Inflammatory macrophage treated with lipopolysaccharide for 1 hour (primary cell): ENCODE measurements at regions not wholly inside any gene's neighbourhood (a gene's known extent, or its start where the extent isn't known, plus 50 kb on each side); places are given as distances from the start of the nearest gene placed in this dataset.
A peak's percentile ranks its signal among the peaks of the same experiment; 100 is the strongest.

Source experiments
- DNase-seq, 2 donors: peaks; one replicate each; pipeline ENCODE4 v3.0.0-alpha.2; 2020 to 2022

- DNase-seq = peak; percentile 48 to 49
Observed at GRCh38 chr5:168159425-168159824, 132.0 kb upstream of the WWC1 start.

GRCh38 chr5:168162464-168162863, 129.0 kb upstream of the WWC1 start:
- DNase-seq = no peak

GRCh38 chr5:168163966-168164365, 127.5 kb upstream of the WWC1 start:
- no peak for DNase-seq

- no peak for DNase-seq
Observed at GRCh38 chr5:168165221-168165914, 126.1 kb upstream of the WWC1 start.

GRCh38 chr5:168165977-168166376, 125.5 kb upstream of the WWC1 start:
- DNase-seq = no peak

- no peak for DNase-seq
Observed at GRCh38 chr5:168167338-168167737, 124.1 kb upstream of the WWC1 start.

GRCh38 chr5:168168978-168169698, 122.3 kb upstream of the WWC1 start:
- no peak for DNase-seq

- no peak for DNase-seq
Observed at GRCh38 chr5:168169791-168170190, 121.7 kb upstream of the WWC1 start.

GRCh38 chr5:168171901-168172759, 119.3 kb upstream of the WWC1 start:
- DNase-seq = no peak

GRCh38 chr5:168172760-168173223, 118.7 kb upstream of the WWC1 start:
- no peak for DNase-seq

- no peak for DNase-seq
Observed at GRCh38 chr5:168174376-168174775, 117.1 kb upstream of the WWC1 start.

- peak in 1 of 2 donors; percentile 6 for DNase-seq
Observed at GRCh38 chr5:168176251-168176650, 115.2 kb upstream of the WWC1 start.

GRCh38 chr5:168176941-168177340, 114.5 kb upstream of the WWC1 start:
- no peak for DNase-seq

- no peak for DNase-seq
Observed at GRCh38 chr5:168177831-168178450, 113.5 kb upstream of the WWC1 start.

- DNase-seq = no peak
Observed at GRCh38 chr5:168179192-168179593, 112.3 kb upstream of the WWC1 start.

GRCh38 chr5:168182269-168182668, 109.2 kb upstream of the WWC1 start:
- DNase-seq = no peak

- DNase-seq = no peak
Observed at GRCh38 chr5:168184103-168184502, 107.3 kb upstream of the WWC1 start.

- no peak for DNase-seq
Observed at GRCh38 chr5:168186289-168187074, 105.0 kb upstream of the WWC1 start.

- DNase-seq = no peak
Observed at GRCh38 chr5:168187614-168188013, 103.8 kb upstream of the WWC1 start.

GRCh38 chr5:168188182-168188581, 103.3 kb upstream of the WWC1 start:
- DNase-seq = no peak

- DNase-seq = no peak
Observed at GRCh38 chr5:168192120-168192519, 99.3 kb upstream of the WWC1 start.
